ENCODE measurements at regions not wholly inside any gene's neighbourhood (a gene's known extent, or its start where the extent isn't known, plus 50 kb on each side); places are given as distances from the start of the nearest gene placed in this dataset.
"Not testable (repeated sequence)": the region's sequence is repeated elsewhere in the genome, so short reads cannot be mapped to it uniquely, and the experiment has no call there.

- DNase-seq (ENCODE audit: low read depth, low spot score), result no peak
Observed at GRCh38 chr12:17695495-17695894, 394.5 kb downstream of the RERGL start.

GRCh38 chr12:17691369-17691768 is 398.6 kb downstream of the RERGL start:
- no peak for DNase-seq (ENCODE audit: low read depth, low spot score)

- no peak for DNase-seq (ENCODE audit: low read depth, low spot score)
Observed at GRCh38 chr12:17680220-17680619, 409.8 kb downstream of the RERGL start.

GRCh38 chr12:17666641-17667324 is 423.2 kb downstream of the RERGL start:
- DNase-seq (ENCODE audit: low read depth, low spot score), result no peak

GRCh38 chr12:17665839-17666238 is 424.2 kb downstream of the RERGL start:
- no peak for DNase-seq (ENCODE audit: low read depth, low spot score)

- no peak for DNase-seq (ENCODE audit: low read depth, low spot score)
Observed at GRCh38 chr12:17661250-17661649, 428.7 kb downstream of the RERGL start.

- no peak for DNase-seq (ENCODE audit: low read depth, low spot score)
Observed at GRCh38 chr12:17652436-17652835, 437.6 kb downstream of the RERGL start.

- no peak for DNase-seq (ENCODE audit: low read depth, low spot score)
Observed at GRCh38 chr12:17642340-17642650, 447.7 kb downstream of the RERGL start.

GRCh38 chr12:17640615-17641014 is 449.4 kb downstream of the RERGL start:
- no peak for DNase-seq (ENCODE audit: low read depth, low spot score)

- DNase-seq (ENCODE audit: low read depth, low spot score), result no peak
Observed at GRCh38 chr12:17618831-17619230, 471.2 kb downstream of the RERGL start.

- no peak for DNase-seq (ENCODE audit: low read depth, low spot score)
Observed at GRCh38 chr12:17609701-17610100, 480.3 kb downstream of the RERGL start.

- DNase-seq (ENCODE audit: low read depth, low spot score), result no peak
Observed at GRCh38 chr12:17609153-17609552, 480.8 kb downstream of the RERGL start.

- DNase-seq (ENCODE audit: low read depth, low spot score), result no peak
Observed at GRCh38 chr12:17595111-17595510, 494.9 kb downstream of the RERGL start.

- no peak for DNase-seq (ENCODE audit: low read depth, low spot score)
Observed at GRCh38 chr12:17593715-17594406, 496.1 kb downstream of the RERGL start.

- no peak for DNase-seq (ENCODE audit: low read depth, low spot score)
Observed at GRCh38 chr12:17592472-17592871, 497.5 kb downstream of the RERGL start.

GRCh38 chr12:17591005-17591681 is 498.9 kb downstream of the RERGL start:
- DNase-seq (ENCODE audit: low read depth, low spot score), result no peak

GRCh38 chr12:17588968-17589367 is 501.0 kb downstream of the RERGL start:
- peak; percentile 4 for DNase-seq (ENCODE audit: low read depth, low spot score)

GRCh38 chr12:17579205-17580026 is 510.6 kb downstream of the RERGL start:
- DNase-seq (ENCODE audit: low read depth, low spot score), result no peak

- no peak for DNase-seq (ENCODE audit: low read depth, low spot score)
Observed at GRCh38 chr12:17577405-17577804, 512.6 kb downstream of the RERGL start.

GRCh38 chr12:17572250-17572649 is 517.7 kb downstream of the RERGL start:
- DNase-seq (ENCODE audit: low read depth, low spot score), result no peak

GRCh38 chr12:17571047-17571446 is 518.9 kb downstream of the RERGL start:
- DNase-seq (ENCODE audit: low read depth, low spot score), result no peak

- not testable (repeated sequence) for DNase-seq (ENCODE audit: low read depth, low spot score)
Observed at GRCh38 chr12:17564630-17565029, 525.4 kb downstream of the RERGL start.

Measured in ELF-1 (cell line).